ENCODE measurements at regions not wholly inside any gene's neighbourhood (a gene's known extent, or its start where the extent isn't known, plus 50 kb on each side); places are given as distances from the start of the nearest gene placed in this dataset.

- Mint-ChIP-seq H3K4me1 (peaks cover 33% of the 10 kb centered on the region), H3K9me3 (no peaks in the 10 kb centered on the region)
- DNase-seq, result no peak
Observed at GRCh38 chr5:96084874-96085506, 123.3 kb upstream of the ELL2 start.

GRCh38 chr5:96083361-96083881, 121.8 kb upstream of the ELL2 start:
- Mint-ChIP-seq H3K4me1 (peaks cover 48% of the 10 kb centered on the region), H3K27me3 (peaks cover 4% of the 10 kb centered on the region), H3K9me3 (no peaks in the 10 kb centered on the region), H3K27ac (peak overlapping the region; percentile 74), H3K36me3 (ENCODE audit: low read depth) (no peaks in the 10 kb centered on the region), H3K4me3 (no peak overlapping the region)
- no peak for DNase-seq
- peak; percentile 34 for ATAC-seq

More at GRCh38 chr5:96084874-96085506, 123.3 kb upstream of the ELL2 start:
- Mint-ChIP-seq H3K27me3 (peaks cover 4% of the 10 kb centered on the region), H3K36me3 (ENCODE audit: low read depth) (no peaks in the 10 kb centered on the region), H3K4me3 (no peak overlapping the region), H3K27ac (no peak overlapping the region)
- ATAC-seq, result no peak

GRCh38 chr5:96081276-96081858, 119.7 kb upstream of the ELL2 start:
- H3K36me3 Mint-ChIP-seq (ENCODE audit: low read depth), result no peaks in the 10 kb centered on the region
- H3K9me3 Mint-ChIP-seq, result no peaks in the 10 kb centered on the region
- H3K4me3 Mint-ChIP-seq, result no peak overlapping the region
- no peak for ATAC-seq
- H3K27me3 Mint-ChIP-seq, result peaks cover 8% of the 10 kb centered on the region
- peak overlapping the region; percentile 19 for H3K27ac Mint-ChIP-seq
- no peak for DNase-seq
- peaks cover 58% of the 10 kb centered on the region for H3K4me1 Mint-ChIP-seq

DNA sequence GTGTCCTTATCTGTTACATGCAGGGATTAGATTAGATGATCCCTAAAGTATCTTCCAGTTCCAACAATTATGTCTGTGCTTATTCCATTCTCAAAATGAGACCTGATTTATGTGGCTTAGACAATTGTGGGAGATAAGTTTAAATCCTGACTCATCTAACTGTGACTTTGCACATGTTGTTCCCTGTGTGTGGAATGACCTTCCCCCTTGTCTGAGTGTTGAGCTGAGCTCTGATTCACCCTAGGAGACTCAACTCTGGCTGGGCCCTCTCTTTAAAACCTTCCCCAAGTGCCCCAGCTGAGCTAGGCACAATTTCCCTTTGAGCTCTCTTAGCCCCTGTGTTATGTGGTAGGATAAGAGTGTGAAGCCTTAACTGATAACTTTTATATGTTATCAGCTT, 118.9 kb upstream of the ELL2 start:
- H3K36me3 Mint-ChIP-seq (ENCODE audit: low read depth), result no peaks in the 10 kb centered on the region
- H3K27ac Mint-ChIP-seq, result peak overlapping the region; percentile 19
- H3K4me1 Mint-ChIP-seq, result peaks cover 58% of the 10 kb centered on the region
- DNase-seq (no peak), ATAC-seq (peak; percentile 67)
- no peak overlapping the region for H3K4me3 Mint-ChIP-seq
- H3K27me3 Mint-ChIP-seq, result peaks cover 6% of the 10 kb centered on the region
- no peaks in the 10 kb centered on the region for H3K9me3 Mint-ChIP-seq

- DNase-seq (no peak), ATAC-seq (no peak)
- no peak overlapping the region for H3K4me3 Mint-ChIP-seq
- peaks cover 4% of the 10 kb centered on the region for H3K27me3 Mint-ChIP-seq
- H3K4me1 Mint-ChIP-seq, result peaks cover 61% of the 10 kb centered on the region
- peak overlapping the region; percentile 19 for H3K27ac Mint-ChIP-seq
- no peaks in the 10 kb centered on the region for H3K36me3 Mint-ChIP-seq (ENCODE audit: low read depth)
- no peaks in the 10 kb centered on the region for H3K9me3 Mint-ChIP-seq
Observed at GRCh38 chr5:96079962-96080361, 118.3 kb upstream of the ELL2 start.

DNA sequence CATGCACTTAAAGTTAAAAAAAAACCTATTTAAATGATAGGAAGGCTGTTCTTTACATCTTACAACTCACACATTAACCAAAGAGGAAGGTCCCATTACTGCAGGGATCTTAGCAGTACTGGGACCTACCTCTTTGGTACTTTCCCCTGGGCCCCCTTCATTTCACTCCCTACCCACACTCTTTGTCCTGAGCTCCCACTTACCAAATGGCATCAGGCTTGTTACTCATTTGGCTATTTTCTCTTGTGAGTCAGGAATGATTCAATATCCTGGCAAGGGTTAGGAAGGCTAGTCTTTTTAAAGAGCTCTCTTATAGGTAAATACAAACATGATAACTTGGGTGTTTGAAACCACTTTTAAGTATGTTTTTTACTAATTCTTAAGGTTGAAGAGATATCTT, 117.4 kb upstream of the ELL2 start:
- Mint-ChIP-seq H3K27ac (peak overlapping the region; percentile 87), H3K4me3 (peak overlapping the region; percentile 32), H3K9me3 (no peaks in the 10 kb centered on the region), H3K4me1 (peaks cover 64% of the 10 kb centered on the region), H3K27me3 (peaks cover 4% of the 10 kb centered on the region), H3K36me3 (ENCODE audit: low read depth) (no peaks in the 10 kb centered on the region)
- ATAC-seq (peak; percentile 96), DNase-seq (peak; percentile 42)

DNA sequence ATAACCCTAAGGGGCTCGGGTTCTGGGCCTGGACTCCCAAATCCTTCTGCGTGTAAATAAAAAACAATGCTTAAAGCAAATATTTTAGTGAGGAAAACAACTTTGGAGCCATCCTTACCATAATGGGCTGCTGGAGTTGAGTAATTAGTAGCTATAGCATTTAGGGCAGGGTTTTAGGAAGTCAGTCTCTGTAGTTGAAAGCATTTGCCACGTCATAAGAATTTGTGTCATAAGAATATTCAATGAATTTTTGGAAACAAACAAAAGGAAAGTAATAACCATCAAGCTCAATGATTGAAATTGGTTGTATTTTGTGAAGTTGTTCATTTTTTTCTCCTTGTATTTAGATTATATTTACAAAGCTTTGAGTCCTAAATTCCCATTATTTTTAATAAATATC, 114.8 kb upstream of the ELL2 start:
- Mint-ChIP-seq H3K27ac (no peak overlapping the region), H3K4me1 (peaks cover 58% of the 10 kb centered on the region), H3K27me3 (peaks cover 4% of the 10 kb centered on the region)

DNA sequence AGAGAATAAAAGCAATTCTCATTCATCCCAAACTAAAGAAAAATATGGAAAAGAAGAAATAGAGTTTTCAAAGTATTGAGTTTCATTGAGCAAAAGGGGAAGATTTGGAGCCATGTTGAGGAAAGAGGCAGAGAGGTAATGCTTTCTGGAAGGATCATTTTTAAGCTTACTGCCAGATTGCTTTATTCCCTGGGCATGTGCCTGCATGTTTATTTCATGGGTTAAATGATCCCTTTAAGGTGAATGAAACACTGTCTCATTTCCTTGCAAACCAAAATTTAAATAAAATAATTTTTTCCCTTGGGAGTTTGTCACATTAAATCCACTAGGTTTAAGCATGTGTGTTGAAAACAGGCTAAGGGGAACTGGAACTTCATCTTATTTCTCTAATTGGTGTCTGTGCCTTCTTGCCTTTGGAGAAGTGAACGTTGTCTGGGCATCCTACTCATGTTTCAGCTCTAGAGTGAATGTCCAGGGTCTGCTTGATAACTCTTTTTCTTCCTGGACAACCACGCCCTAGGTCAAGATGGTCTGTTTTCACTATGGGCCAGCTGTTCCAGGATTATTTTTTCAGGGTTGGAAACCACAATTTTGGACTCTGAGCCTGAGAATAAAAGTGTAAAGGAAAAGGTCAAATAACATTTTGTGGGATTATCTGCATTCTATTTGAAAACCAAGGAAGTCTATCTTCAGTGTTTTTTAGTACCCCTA, 114.1 kb upstream of the ELL2 start:
- peak overlapping the region; percentile 43 for H3K27ac Mint-ChIP-seq
- no peak for DNase-seq
- peaks cover 4% of the 10 kb centered on the region for H3K27me3 Mint-ChIP-seq
- H3K4me1 Mint-ChIP-seq, result peaks cover 58% of the 10 kb centered on the region
- ATAC-seq, result no peak
- H3K36me3 Mint-ChIP-seq (ENCODE audit: low read depth), result no peaks in the 10 kb centered on the region
- H3K4me3 Mint-ChIP-seq, result no peak overlapping the region
- no peaks in the 10 kb centered on the region for H3K9me3 Mint-ChIP-seq

More for the DNA sequence above, 114.8 kb upstream of the ELL2 start:
- H3K36me3 Mint-ChIP-seq (ENCODE audit: low read depth), result no peaks in the 10 kb centered on the region
- no peak overlapping the region for H3K4me3 Mint-ChIP-seq
- ATAC-seq, result no peak
- no peaks in the 10 kb centered on the region for H3K9me3 Mint-ChIP-seq
- no peak for DNase-seq

- no peak for DNase-seq
- no peaks in the 10 kb centered on the region for H3K36me3 Mint-ChIP-seq (ENCODE audit: low read depth)
- ATAC-seq, result no peak
- no peak overlapping the region for H3K27ac Mint-ChIP-seq
- H3K27me3 Mint-ChIP-seq, result peaks cover 4% of the 10 kb centered on the region
- H3K4me1 Mint-ChIP-seq, result peaks cover 56% of the 10 kb centered on the region
- no peak overlapping the region for H3K4me3 Mint-ChIP-seq
- H3K9me3 Mint-ChIP-seq, result no peaks in the 10 kb centered on the region
Observed at GRCh38 chr5:96074870-96075269, 113.2 kb upstream of the ELL2 start.

- no peak overlapping the region for H3K27ac Mint-ChIP-seq
- H3K36me3 Mint-ChIP-seq (ENCODE audit: low read depth), result no peaks in the 10 kb centered on the region
- no peaks in the 10 kb centered on the region for H3K9me3 Mint-ChIP-seq
- H3K4me3 Mint-ChIP-seq, result no peak overlapping the region
- ATAC-seq (no peak), DNase-seq (no peak)
- H3K27me3 Mint-ChIP-seq, result peaks cover 4% of the 10 kb centered on the region
- peaks cover 52% of the 10 kb centered on the region for H3K4me1 Mint-ChIP-seq
Observed at GRCh38 chr5:96074460-96074859, 112.8 kb upstream of the ELL2 start.

GRCh38 chr5:96072791-96073165, 111.1 kb upstream of the ELL2 start:
- DNase-seq (no peak), ATAC-seq (no peak)
- Mint-ChIP-seq H3K4me3 (no peak overlapping the region), H3K27ac (no peak overlapping the region), H3K36me3 (ENCODE audit: low read depth) (no peaks in the 10 kb centered on the region), H3K4me1 (peaks cover 41% of the 10 kb centered on the region), H3K9me3 (no peaks in the 10 kb centered on the region), H3K27me3 (peaks cover 4% of the 10 kb centered on the region)

GRCh38 chr5:96072138-96072790, 110.6 kb upstream of the ELL2 start:
- ATAC-seq, result no peak
- no peaks in the 10 kb centered on the region for H3K36me3 Mint-ChIP-seq (ENCODE audit: low read depth)
- H3K27ac Mint-ChIP-seq, result no peak overlapping the region

GRCh38 chr5:96070622-96071225, 109.1 kb upstream of the ELL2 start:
- H3K36me3 Mint-ChIP-seq (ENCODE audit: low read depth), result no peaks in the 10 kb centered on the region
- H3K9me3 Mint-ChIP-seq, result no peaks in the 10 kb centered on the region
- no peaks in the 10 kb centered on the region for H3K27me3 Mint-ChIP-seq
- no peak overlapping the region for H3K4me3 Mint-ChIP-seq
- H3K27ac Mint-ChIP-seq, result peak overlapping the region; percentile 23
- ATAC-seq, result peak; percentile 65
- DNase-seq, result no peak
- H3K4me1 Mint-ChIP-seq, result peaks cover 57% of the 10 kb centered on the region

More at GRCh38 chr5:96072138-96072790, 110.6 kb upstream of the ELL2 start:
- Mint-ChIP-seq H3K4me3 (no peak overlapping the region), H3K9me3 (no peaks in the 10 kb centered on the region), H3K27me3 (no peaks in the 10 kb centered on the region), H3K4me1 (peaks cover 43% of the 10 kb centered on the region)
- DNase-seq, result no peak

DNA sequence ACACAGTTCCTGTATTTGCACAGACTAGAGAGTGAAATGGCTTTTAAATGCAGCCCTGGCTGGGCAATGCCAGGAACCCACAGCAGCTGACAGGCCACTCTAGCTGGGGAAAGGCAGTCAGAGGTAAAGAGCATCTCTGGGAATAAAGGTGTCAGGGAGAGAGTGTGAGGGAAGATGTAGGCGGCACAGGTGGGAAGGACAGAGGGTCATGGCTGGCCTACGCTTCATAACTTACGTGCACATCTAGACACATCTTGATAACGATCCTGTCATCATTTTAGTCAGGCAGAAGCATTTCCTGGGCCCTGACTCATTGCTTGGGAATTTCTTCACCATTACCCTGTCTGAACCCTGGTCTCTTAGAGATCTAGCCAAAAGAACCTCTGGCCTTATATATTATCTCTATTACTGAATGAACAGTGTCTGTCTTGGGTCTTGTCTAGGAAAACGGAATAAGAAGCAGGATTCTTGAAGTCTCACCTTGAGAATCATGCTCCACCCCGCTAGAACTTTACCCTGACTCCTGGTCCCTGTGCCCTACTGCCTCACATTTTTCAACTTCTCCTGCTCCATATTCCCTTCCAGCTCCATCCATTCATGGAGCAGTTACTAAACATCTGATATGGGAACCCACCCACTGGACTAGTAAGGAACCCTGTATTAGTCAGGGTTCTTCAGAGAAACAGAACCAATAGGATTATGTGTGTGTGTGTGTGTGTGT, 106.4 kb upstream of the ELL2 start:
- Mint-ChIP-seq H3K27me3 (no peaks in the 10 kb centered on the region), H3K4me1 (peaks cover 71% of the 10 kb centered on the region), H3K4me3 (peak overlapping the region; percentile 2), H3K27ac (peak overlapping the region; percentile 87), H3K36me3 (ENCODE audit: low read depth) (no peaks in the 10 kb centered on the region), H3K9me3 (no peaks in the 10 kb centered on the region)
- no peak for DNase-seq
- ATAC-seq, result peak; percentile 50
